Lower lobe of right lung (tissue), 2 donors: ENCODE measurements at regions not wholly inside any gene's neighbourhood (a gene's known extent, or its start where the extent isn't known, plus 50 kb on each side); places are given as distances from the start of the nearest gene placed in this dataset.

Source experiments
- ATAC-seq, 2 donors: fragments of 200-7000 bp; cut with Tn5 transposase; one replicate each; pipeline ENCODE4 v1.9.1; 2020 to 2022; ENCODE audit warnings: mild to moderate bottlenecking in 2 of 2, moderate library complexity in 2 of 2
- DNase-seq: peaks from one replicate; pipeline ENCODE4 v3.0.0-alpha.2; 2020
- H3K27ac ChIP-seq: fragments of 200-600 bp; one replicate; pipeline ENCODE4 v1.8.0; 2022
- H3K27me3 ChIP-seq: fragments of 200-600 bp; one replicate; pipeline ENCODE4 v1.8.0; 2022; ENCODE audit warnings: low read depth
- H3K36me3 ChIP-seq: fragments of 200-600 bp; one replicate; pipeline ENCODE4 v1.8.0; 2022; ENCODE audit warnings: mild to moderate bottlenecking
- H3K4me1 ChIP-seq: fragments of 200-600 bp; one replicate; pipeline ENCODE4 v1.8.0; 2022
- H3K4me3 ChIP-seq: fragments of 200-600 bp; one replicate; pipeline ENCODE4 v1.8.0; 2022; ENCODE audit warnings: mild to moderate bottlenecking
- H3K9me3 ChIP-seq: fragments of 200-600 bp; one replicate; pipeline ENCODE4 v1.8.0; 2022
- intact Hi-C: fragments of 100-400 bp; cut with DNase I; formaldehyde crosslinking; loops from one replicate; pipeline ENCODE4 v1.11.0; 2022
- TF ChIP-seq, protein P1 (sequence below): fragments of 200-600 bp; IDR thresholded peaks from one replicate; pipeline ENCODE4 v1.8.0; 2022; ENCODE audit warnings: antibody characterized with exemption, mild to moderate bottlenecking
- donor health status: DM: no; HTN: yes; CAD: no; lungs with severe emphysema.

DNA sequence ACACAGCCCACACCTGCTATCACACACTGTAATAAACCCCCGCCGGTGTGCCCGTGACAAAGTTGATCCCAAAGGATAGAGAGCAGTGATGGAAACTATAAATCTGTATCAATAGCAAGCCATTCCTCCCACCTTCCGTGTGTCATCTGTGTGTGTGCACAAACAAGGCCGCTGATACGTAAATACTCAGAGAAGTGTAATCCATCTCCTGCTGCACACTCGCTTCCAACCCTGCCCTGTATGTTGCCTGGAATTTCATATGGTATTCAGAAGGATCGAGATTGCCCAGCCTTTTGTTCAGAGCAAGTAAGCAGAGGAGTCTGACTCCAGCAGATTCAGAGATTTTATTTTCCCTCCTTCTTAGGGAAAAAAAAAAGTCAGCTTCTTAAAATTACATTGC lies 581.1 kb upstream of the ZFHX3 start:
- ATAC-seq (no peak), DNase-seq (no peak)
- no peaks in the 10 kb centered on the region for H3K36me3 ChIP-seq
- no peak overlapping the region for H3K27ac ChIP-seq
- no peaks in the 10 kb centered on the region for H3K9me3 ChIP-seq
- intact Hi-C loops: no loop called here
- TF ChIP-seq, protein P1, sequence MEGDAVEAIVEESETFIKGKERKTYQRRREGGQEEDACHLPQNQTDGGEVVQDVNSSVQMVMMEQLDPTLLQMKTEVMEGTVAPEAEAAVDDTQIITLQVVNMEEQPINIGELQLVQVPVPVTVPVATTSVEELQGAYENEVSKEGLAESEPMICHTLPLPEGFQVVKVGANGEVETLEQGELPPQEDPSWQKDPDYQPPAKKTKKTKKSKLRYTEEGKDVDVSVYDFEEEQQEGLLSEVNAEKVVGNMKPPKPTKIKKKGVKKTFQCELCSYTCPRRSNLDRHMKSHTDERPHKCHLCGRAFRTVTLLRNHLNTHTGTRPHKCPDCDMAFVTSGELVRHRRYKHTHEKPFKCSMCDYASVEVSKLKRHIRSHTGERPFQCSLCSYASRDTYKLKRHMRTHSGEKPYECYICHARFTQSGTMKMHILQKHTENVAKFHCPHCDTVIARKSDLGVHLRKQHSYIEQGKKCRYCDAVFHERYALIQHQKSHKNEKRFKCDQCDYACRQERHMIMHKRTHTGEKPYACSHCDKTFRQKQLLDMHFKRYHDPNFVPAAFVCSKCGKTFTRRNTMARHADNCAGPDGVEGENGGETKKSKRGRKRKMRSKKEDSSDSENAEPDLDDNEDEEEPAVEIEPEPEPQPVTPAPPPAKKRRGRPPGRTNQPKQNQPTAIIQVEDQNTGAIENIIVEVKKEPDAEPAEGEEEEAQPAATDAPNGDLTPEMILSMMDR: no peak
- no peaks in the 10 kb centered on the region for H3K4me1 ChIP-seq
- H3K27me3 ChIP-seq: no peaks in the 10 kb centered on the region
- no peak overlapping the region for H3K4me3 ChIP-seq

DNA sequence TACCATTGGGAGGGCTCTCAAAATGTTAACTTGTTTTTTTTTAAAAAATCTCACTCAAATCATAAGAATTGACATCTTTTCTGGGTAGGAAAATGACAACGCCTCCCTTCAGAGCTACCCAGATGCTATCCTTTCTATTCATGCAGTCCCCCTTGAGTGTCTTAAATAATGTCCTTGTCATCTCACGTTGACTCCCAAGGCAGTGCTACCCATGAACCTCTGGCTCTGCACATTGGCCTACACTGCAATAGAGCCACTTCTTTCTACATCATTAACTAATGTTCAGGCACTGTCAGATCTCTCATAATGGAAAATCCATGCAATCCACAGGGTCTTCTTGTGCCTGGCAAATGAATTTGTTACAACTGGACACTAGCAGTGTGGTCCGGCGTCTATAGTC lies 569.8 kb upstream of the ZFHX3 start:
- TF ChIP-seq, protein P1: no peak

DNA sequence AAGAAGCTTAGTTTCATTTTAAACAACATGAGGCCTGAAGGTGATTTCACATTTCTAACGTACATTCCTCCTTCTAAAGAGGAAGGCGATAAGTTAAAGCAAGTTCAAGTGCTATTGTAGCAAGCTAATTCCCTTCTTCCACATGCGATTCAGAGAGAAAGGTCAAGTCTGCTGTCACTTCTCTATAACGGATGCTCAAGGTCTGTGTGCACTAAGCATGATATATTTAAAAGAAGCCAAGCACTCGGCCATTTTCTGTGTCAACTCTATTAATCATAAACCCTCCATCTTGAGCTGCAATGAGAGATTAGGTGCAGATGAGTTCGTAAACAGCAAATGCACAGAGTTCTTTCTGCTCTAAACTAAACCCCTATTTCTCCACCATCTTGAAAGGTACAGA lies 568.8 kb upstream of the ZFHX3 start:
- Histone ChIP-seq H3K4me3 (no peak overlapping the region), H3K27me3 (no peaks in the 10 kb centered on the region), H3K36me3 (no peaks in the 10 kb centered on the region), H3K4me1 (no peaks in the 10 kb centered on the region), H3K27ac (no peak overlapping the region), H3K9me3 (no peaks in the 10 kb centered on the region)
- ATAC-seq: no peak
- intact Hi-C loops: no loop called here
- DNase-seq: no peak
- TF ChIP-seq, protein P1: no peak

More for the DNA sequence above, 569.8 kb upstream of the ZFHX3 start:
- H3K27ac ChIP-seq: no peak overlapping the region
- H3K4me3 ChIP-seq: no peak overlapping the region
- no peak for ATAC-seq
- no peaks in the 10 kb centered on the region for H3K9me3 ChIP-seq
- no peak for DNase-seq
- H3K36me3 ChIP-seq: no peaks in the 10 kb centered on the region
- no peaks in the 10 kb centered on the region for H3K27me3 ChIP-seq
- H3K4me1 ChIP-seq: no peaks in the 10 kb centered on the region
- intact Hi-C loops: no loop called here

DNA sequence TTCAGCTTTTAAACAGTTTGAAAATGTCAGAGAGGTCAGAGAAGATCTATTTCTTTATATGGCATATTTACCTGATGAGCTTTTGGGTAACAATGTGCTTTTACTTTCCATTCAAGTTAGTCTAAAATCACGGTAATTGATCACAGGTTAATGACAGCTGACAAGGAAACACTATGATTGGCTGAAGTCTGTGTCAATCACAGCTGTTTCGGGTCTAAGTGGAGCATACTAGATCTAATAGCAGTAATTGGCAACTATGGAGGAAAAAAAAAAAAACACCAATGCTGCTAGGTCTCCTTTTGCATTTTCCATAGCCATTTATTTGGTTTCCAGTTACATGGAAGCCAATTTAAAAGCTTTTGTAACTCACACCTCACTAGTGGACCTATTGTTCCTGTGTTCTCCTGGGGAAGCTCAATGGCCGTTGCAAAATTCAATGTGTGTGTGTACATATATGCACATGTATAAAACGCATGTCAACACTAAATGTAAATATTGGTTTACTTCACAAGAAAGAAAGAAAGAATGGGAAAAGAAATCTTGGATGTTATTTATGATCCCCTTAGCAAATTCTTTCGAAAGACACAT lies 568.3 kb upstream of the ZFHX3 start:
- H3K36me3 ChIP-seq: no peaks in the 10 kb centered on the region
- H3K27ac ChIP-seq: no peak overlapping the region
- H3K27me3 ChIP-seq: peaks cover under 1% of the 10 kb centered on the region
- H3K9me3 ChIP-seq: no peaks in the 10 kb centered on the region
- intact Hi-C loops: no loop called here
- no peak overlapping the region for H3K4me3 ChIP-seq
- ATAC-seq: no peak
- no peak for DNase-seq
- TF ChIP-seq, protein P1: no peak
- H3K4me1 ChIP-seq: no peaks in the 10 kb centered on the region

DNA sequence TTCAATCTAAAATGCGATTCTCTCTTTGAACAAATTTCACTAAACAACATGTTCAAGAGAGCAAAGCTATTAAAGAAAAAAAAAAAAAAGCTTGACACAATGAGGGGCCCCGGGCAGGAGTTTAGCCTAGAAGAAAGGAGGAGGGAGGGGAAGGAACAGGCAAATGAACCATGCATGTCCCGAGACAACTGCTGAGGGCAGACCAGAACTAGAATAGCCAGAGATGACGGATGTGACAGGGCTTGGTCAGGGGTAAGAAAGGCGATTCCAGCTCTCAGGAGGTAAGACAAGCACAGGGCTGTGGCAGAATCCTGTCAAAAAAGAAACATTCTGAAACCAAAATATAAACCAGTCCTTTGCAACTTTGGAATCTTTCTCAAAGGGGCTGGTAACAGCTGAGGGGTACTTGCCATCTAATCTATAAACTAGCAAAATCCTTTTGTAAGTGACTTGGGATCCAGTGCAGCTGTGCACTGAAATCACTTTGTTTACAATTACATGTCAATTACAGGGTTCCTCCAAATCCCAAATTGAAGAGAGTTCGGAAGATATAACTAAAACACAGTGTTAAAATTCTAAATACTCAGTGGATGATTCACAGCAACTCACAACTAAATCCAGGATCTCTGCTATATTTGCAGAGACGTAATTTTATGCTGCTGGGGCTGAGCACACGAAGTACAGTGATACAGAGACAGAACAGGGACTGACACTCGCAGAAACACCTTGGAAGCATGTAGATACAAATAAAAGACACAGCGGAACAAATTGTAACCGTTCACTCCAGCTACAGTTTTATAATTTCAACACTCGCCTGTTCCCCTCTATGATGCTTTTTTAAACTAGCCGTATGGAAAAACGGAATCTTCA lies 567.4 kb upstream of the ZFHX3 start:
- intact Hi-C loops: no loop called here
- no peak overlapping the region for H3K27ac ChIP-seq
- H3K9me3 ChIP-seq: no peaks in the 10 kb centered on the region
- no peak overlapping the region for H3K4me3 ChIP-seq
- peaks cover 10% of the 10 kb centered on the region for H3K27me3 ChIP-seq
- TF ChIP-seq, protein P1: no peak
- no peaks in the 10 kb centered on the region for H3K4me1 ChIP-seq
- ATAC-seq (no peak), DNase-seq (no peak)
- no peaks in the 10 kb centered on the region for H3K36me3 ChIP-seq
